ENCODE measurements at regions not wholly inside any gene's neighbourhood (a gene's known extent, or its start where the extent isn't known, plus 50 kb on each side); places are given as distances from the start of the nearest gene placed in this dataset.

DNA sequence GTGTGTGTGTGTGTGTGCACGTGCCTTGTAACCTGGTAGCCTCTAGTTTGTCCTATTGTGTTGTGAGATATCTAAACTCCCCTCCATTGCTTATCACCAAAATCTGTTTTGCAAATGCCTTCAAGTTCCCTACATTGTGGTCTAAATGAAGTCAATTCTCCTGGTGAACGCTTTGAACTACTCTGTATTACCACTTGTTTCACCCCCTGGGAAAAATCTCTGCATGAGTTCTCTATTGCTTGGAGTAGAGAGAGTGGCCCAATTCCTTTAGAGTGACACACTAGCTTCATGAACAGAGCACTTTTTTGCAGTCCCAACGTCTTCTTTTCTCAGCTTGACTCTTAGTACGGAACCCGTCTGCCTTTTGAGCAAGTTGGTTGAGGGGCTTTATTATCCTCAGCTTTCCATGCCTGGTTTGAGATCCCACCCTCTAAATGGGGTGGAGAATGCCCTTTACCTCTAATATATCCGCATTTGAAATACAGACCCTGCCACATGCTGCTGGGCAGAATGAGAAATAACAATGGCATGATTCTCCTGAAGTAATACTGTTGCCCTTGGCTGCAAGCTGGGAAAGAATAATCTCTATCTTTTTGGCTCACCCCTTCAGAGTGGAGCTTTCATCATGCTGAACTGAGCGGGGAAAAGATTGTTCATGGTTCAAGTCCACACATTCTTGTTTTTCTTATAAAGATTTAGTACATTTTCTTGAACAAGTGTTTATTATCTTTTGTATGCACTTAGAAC lies 2545.3 kb downstream of the PCDH9 start:
- Histone ChIP-seq H3K4me1 (ENCODE audit: low read length) (no peaks in the 10 kb centered on the region), H3K4me2 (ENCODE audit: low read length) (no peak overlapping the region), H3K36me3 (replicated peaks; ENCODE audit: low read depth, low read length) (no peaks in the 10 kb centered on the region), H3K27ac (ENCODE audit: low read length) (no peak overlapping the region), H3K9ac (ENCODE audit: low read length) (no peak overlapping the region), H3K4me3 (ENCODE audit: low read length) (no peak overlapping the region), H3K9me3 (ENCODE audit: insufficient read depth, low read length) (peaks cover 4% of the 10 kb centered on the region; the same call in 1 of the 2 replicates), H3K27me3 (ENCODE audit: low read depth, low read length) (no peaks in the 10 kb centered on the region), H2AFZ (ENCODE audit: low read depth, low read length) (no peak overlapping the region), H3K79me2 (ENCODE audit: low read length) (no peaks in the 10 kb centered on the region), H4K20me1 (ENCODE audit: insufficient read depth, low read length) (no peaks in the 10 kb centered on the region)
- no peak for TF ChIP-seq EZH2phosphoT487 (IDR thresholded peaks at IDR 0.05; ENCODE audit: low read depth)
- no peak for TF ChIP-seq CTCF (IDR thresholded peaks at IDR 0.05; ENCODE audit: low read depth, low read length)

DNA sequence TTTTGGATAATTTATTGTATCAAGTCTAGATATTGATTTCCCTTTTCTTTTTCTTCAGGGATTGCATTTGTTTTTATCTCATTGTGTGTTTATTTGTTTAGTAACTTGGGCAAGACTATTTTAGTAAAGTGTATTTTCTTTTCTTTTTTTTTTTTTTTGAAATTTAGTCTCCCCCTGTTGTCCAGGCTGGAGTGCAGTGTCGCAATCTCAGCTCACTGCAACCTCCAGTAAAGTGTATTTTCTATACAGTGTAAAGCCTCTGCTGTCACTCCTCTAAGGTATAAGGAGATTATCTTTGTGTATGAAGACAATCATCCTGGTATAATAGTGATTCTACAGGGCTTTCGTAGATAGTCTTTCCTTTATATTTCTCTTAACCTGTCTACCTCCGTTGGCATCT lies 2546.0 kb downstream of the PCDH9 start:
- no peaks in the 10 kb centered on the region for H3K79me2 ChIP-seq (ENCODE audit: low read length)
- H3K4me3 ChIP-seq (ENCODE audit: low read length), result no peak overlapping the region
- H2AFZ ChIP-seq (ENCODE audit: low read depth, low read length), result no peak overlapping the region
- no peak overlapping the region for H3K4me2 ChIP-seq (ENCODE audit: low read length)
- peaks cover 4% of the 10 kb centered on the region; the same call in 1 of the 2 replicates for H3K9me3 ChIP-seq (ENCODE audit: insufficient read depth, low read length)
- H3K36me3 ChIP-seq (replicated peaks; ENCODE audit: low read depth, low read length), result no peaks in the 10 kb centered on the region
- no peak overlapping the region for H3K9ac ChIP-seq (ENCODE audit: low read length)
- H3K27me3 ChIP-seq (ENCODE audit: low read depth, low read length), result no peaks in the 10 kb centered on the region
- H4K20me1 ChIP-seq (ENCODE audit: insufficient read depth, low read length), result no peaks in the 10 kb centered on the region
- TF ChIP-seq CTCF (IDR thresholded peaks at IDR 0.05; ENCODE audit: low read depth, low read length) (no peak), EZH2phosphoT487 (IDR thresholded peaks at IDR 0.05; ENCODE audit: low read depth) (no peak)
- no peak overlapping the region for H3K27ac ChIP-seq (ENCODE audit: low read length)
- H3K4me1 ChIP-seq (ENCODE audit: low read length), result no peaks in the 10 kb centered on the region

- no peak overlapping the region for H3K4me2 ChIP-seq (ENCODE audit: low read length)
- H4K20me1 ChIP-seq (ENCODE audit: insufficient read depth, low read length), result no peaks in the 10 kb centered on the region
- H2AFZ ChIP-seq (ENCODE audit: low read depth, low read length), result no peak overlapping the region
- no peak overlapping the region for H3K27ac ChIP-seq (ENCODE audit: low read length)
- peaks cover 4% of the 10 kb centered on the region; the same call in 1 of the 2 replicates for H3K9me3 ChIP-seq (ENCODE audit: insufficient read depth, low read length)
- TF ChIP-seq EZH2phosphoT487 (IDR thresholded peaks at IDR 0.05; ENCODE audit: low read depth), result no peak
- no peak for TF ChIP-seq CTCF (IDR thresholded peaks at IDR 0.05; ENCODE audit: low read depth, low read length)
- no peaks in the 10 kb centered on the region for H3K27me3 ChIP-seq (ENCODE audit: low read depth, low read length)
- no peak overlapping the region for H3K4me3 ChIP-seq (ENCODE audit: low read length)
- H3K36me3 ChIP-seq (replicated peaks; ENCODE audit: low read depth, low read length), result no peaks in the 10 kb centered on the region
- H3K4me1 ChIP-seq (ENCODE audit: low read length), result no peaks in the 10 kb centered on the region
- no peaks in the 10 kb centered on the region for H3K79me2 ChIP-seq (ENCODE audit: low read length)
- H3K9ac ChIP-seq (ENCODE audit: low read length), result no peak overlapping the region
These were observed 2549.4 kb downstream of the PCDH9 start for GRCh38 chr13:64680739-64681138.

- H3K79me2 ChIP-seq (ENCODE audit: low read length), result no peaks in the 10 kb centered on the region
- no peaks in the 10 kb centered on the region for H4K20me1 ChIP-seq (ENCODE audit: insufficient read depth, low read length)
- no peak for TF ChIP-seq CTCF (IDR thresholded peaks at IDR 0.05; ENCODE audit: low read depth, low read length)
- no peak for TF ChIP-seq EZH2phosphoT487 (IDR thresholded peaks at IDR 0.05; ENCODE audit: low read depth)
- no peaks in the 10 kb centered on the region for H3K36me3 ChIP-seq (replicated peaks; ENCODE audit: low read depth, low read length)
- H3K4me1 ChIP-seq (ENCODE audit: low read length), result peaks cover 11% of the 10 kb centered on the region
- H2AFZ ChIP-seq (ENCODE audit: low read depth, low read length), result peak overlapping the region; percentile 29; the same call in 1 of the 2 replicates
- no peak overlapping the region for H3K27ac ChIP-seq (ENCODE audit: low read length)
- H3K4me2 ChIP-seq (ENCODE audit: low read length), result no peak overlapping the region
- no peak overlapping the region for H3K4me3 ChIP-seq (ENCODE audit: low read length)
- H3K9me3 ChIP-seq (ENCODE audit: insufficient read depth, low read length), result no peaks in the 10 kb centered on the region
- H3K9ac ChIP-seq (ENCODE audit: low read length), result no peak overlapping the region
- H3K27me3 ChIP-seq (ENCODE audit: low read depth, low read length), result no peaks in the 10 kb centered on the region
These were observed 2554.8 kb downstream of the PCDH9 start for GRCh38 chr13:64675255-64675892.
